ENCODE measurements at regions not wholly inside any gene's neighbourhood (a gene's known extent, or its start where the extent isn't known, plus 50 kb on each side); places are given as distances from the start of the nearest gene placed in this dataset.
A peak's percentile ranks its signal among the peaks of the same experiment; 100 is the strongest.

GRCh38 chr12:124371970-124372555 lies 77.2 kb downstream of the RFLNA start:
- peak; percentile 24; the same call in 1 of the 2 replicates for ATAC-seq
- H3K27ac Mint-ChIP-seq, result no peak overlapping the region

More at GRCh38 chr12:124371970-124372555, 77.2 kb downstream of the RFLNA start:
- H3K27me3 Mint-ChIP-seq (ENCODE audit: low read depth), result no peaks in the 10 kb centered on the region
- POLR2A ChIA-PET, result no interaction called here
- H3K36me3 Mint-ChIP-seq, result peaks cover 12% of the 10 kb centered on the region
- H3K9me3 Mint-ChIP-seq, result no peaks in the 10 kb centered on the region
- CTCF ChIA-PET, result interaction anchor here (0.5 to 1.7 kb wide), 12 partner anchors 9 to 592 kb away, joined by 3 to 9 read pairs (median 4); no protein-coding TSS in a partner anchor
- H3K4me1 Mint-ChIP-seq, result no peaks in the 10 kb centered on the region
- TF ChIP-seq, protein P1, sequence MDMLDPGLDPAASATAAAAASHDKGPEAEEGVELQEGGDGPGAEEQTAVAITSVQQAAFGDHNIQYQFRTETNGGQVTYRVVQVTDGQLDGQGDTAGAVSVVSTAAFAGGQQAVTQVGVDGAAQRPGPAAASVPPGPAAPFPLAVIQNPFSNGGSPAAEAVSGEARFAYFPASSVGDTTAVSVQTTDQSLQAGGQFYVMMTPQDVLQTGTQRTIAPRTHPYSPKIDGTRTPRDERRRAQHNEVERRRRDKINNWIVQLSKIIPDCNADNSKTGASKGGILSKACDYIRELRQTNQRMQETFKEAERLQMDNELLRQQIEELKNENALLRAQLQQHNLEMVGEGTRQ (CRISPR knock-in tag; IDR thresholded peaks at IDR 0.05), result no peak
- TF ChIP-seq ZNF232 (CRISPR knock-in tag; IDR thresholded peaks at IDR 0.05) (no peak), PRRX2 (CRISPR knock-in tag; IDR thresholded peaks at IDR 0.05) (no peak), ZNF396 (CRISPR knock-in tag; IDR thresholded peaks at IDR 0.05; ENCODE audit: borderline replicate concordance) (no peak), FOXP1 (CRISPR knock-in tag; IDR thresholded peaks at IDR 0.05; ENCODE audit: borderline replicate concordance) (no peak), ZNF263 (CRISPR knock-in tag; IDR thresholded peaks at IDR 0.05; ENCODE audit: low read depth) (no peak), MYBL2 (CRISPR knock-in tag; IDR thresholded peaks at IDR 0.05) (no peak), ZNF416 (CRISPR knock-in tag; IDR thresholded peaks at IDR 0.05) (no peak), ATF3 (CRISPR knock-in tag; conservative IDR thresholded peaks at IDR 0.05) (no peak), ZNF121 (CRISPR knock-in tag; IDR thresholded peaks at IDR 0.05) (no peak), ZNF219 (CRISPR knock-in tag; IDR thresholded peaks at IDR 0.05; ENCODE audit: borderline replicate concordance) (no peak), RORB (CRISPR knock-in tag; IDR thresholded peaks at IDR 0.05) (no peak), JAZF1 (CRISPR knock-in tag; IDR thresholded peaks at IDR 0.05) (no peak), JUN (CRISPR knock-in tag; IDR thresholded peaks at IDR 0.05) (no peak), GRHL2 (CRISPR knock-in tag; IDR thresholded peaks at IDR 0.05; ENCODE audit: insufficient replicate concordance, severe bottlenecking) (no peak), ATF6 (CRISPR knock-in tag; IDR thresholded peaks at IDR 0.05) (no peak)
- TF ChIP-seq, protein P2, sequence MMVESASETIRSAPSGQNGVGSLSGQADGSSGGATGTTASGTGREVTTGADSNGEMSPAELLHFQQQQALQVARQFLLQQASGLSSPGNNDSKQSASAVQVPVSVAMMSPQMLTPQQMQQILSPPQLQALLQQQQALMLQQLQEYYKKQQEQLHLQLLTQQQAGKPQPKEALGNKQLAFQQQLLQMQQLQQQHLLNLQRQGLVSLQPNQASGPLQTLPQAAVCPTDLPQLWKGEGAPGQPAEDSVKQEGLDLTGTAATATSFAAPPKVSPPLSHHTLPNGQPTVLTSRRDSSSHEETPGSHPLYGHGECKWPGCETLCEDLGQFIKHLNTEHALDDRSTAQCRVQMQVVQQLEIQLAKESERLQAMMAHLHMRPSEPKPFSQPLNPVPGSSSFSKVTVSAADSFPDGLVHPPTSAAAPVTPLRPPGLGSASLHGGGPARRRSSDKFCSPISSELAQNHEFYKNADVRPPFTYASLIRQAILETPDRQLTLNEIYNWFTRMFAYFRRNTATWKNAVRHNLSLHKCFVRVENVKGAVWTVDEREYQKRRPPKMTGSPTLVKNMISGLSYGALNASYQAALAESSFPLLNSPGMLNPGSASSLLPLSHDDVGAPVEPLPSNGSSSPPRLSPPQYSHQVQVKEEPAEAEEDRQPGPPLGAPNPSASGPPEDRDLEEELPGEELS (CRISPR knock-in tag; IDR thresholded peaks at IDR 0.05), result no peak
- TF ChIP-seq, protein P3, sequence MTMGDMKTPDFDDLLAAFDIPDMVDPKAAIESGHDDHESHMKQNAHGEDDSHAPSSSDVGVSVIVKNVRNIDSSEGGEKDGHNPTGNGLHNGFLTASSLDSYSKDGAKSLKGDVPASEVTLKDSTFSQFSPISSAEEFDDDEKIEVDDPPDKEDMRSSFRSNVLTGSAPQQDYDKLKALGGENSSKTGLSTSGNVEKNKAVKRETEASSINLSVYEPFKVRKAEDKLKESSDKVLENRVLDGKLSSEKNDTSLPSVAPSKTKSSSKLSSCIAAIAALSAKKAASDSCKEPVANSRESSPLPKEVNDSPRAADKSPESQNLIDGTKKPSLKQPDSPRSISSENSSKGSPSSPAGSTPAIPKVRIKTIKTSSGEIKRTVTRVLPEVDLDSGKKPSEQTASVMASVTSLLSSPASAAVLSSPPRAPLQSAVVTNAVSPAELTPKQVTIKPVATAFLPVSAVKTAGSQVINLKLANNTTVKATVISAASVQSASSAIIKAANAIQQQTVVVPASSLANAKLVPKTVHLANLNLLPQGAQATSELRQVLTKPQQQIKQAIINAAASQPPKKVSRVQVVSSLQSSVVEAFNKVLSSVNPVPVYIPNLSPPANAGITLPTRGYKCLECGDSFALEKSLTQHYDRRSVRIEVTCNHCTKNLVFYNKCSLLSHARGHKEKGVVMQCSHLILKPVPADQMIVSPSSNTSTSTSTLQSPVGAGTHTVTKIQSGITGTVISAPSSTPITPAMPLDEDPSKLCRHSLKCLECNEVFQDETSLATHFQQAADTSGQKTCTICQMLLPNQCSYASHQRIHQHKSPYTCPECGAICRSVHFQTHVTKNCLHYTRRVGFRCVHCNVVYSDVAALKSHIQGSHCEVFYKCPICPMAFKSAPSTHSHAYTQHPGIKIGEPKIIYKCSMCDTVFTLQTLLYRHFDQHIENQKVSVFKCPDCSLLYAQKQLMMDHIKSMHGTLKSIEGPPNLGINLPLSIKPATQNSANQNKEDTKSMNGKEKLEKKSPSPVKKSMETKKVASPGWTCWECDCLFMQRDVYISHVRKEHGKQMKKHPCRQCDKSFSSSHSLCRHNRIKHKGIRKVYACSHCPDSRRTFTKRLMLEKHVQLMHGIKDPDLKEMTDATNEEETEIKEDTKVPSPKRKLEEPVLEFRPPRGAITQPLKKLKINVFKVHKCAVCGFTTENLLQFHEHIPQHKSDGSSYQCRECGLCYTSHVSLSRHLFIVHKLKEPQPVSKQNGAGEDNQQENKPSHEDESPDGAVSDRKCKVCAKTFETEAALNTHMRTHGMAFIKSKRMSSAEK (CRISPR knock-in tag; IDR thresholded peaks at IDR 0.05; ENCODE audit: borderline replicate concordance), result no peak
- TF ChIP-seq, protein P4, sequence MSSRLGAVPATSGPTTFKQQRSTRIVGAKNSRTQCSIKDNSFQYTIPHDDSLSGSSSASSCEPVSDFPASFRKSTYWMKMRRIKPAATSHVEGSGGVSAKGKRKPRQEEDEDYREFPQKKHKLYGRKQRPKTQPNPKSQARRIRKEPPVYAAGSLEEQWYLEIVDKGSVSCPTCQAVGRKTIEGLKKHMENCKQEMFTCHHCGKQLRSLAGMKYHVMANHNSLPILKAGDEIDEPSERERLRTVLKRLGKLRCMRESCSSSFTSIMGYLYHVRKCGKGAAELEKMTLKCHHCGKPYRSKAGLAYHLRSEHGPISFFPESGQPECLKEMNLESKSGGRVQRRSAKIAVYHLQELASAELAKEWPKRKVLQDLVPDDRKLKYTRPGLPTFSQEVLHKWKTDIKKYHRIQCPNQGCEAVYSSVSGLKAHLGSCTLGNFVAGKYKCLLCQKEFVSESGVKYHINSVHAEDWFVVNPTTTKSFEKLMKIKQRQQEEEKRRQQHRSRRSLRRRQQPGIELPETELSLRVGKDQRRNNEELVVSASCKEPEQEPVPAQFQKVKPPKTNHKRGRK (CRISPR knock-in tag; IDR thresholded peaks at IDR 0.05; ENCODE audit: borderline replicate concordance), result no peak
- DNase-seq (ENCODE audit: low spot score), result peak; percentile 47
- no peak overlapping the region for H3K4me3 Mint-ChIP-seq

Data from WTC11 (cell line).